ENCODE measurements at regions not wholly inside any gene's neighbourhood (a gene's known extent, or its start where the extent isn't known, plus 50 kb on each side); places are given as distances from the start of the nearest gene placed in this dataset.

DNA sequence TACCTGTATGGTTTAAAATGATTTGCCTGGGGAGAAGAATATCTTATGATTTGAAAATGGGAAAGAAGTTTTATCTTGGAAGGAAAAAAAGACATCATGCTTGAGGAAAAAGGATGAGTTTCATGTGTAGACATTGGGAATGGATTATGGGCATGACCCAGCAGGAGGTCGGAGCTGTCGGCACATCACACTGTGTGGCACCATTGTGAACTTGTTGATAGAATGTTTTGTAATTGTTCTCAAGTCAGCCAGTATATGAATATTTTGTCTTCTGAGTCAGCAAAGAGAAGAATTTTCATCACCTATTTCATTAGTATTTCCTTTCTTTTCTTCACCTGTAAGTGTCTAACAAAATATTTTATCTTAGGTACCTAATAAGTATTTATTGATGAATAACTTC lies 60.0 kb upstream of the HMGA2 start:
- DNase-seq (ENCODE audit: low read depth in 2 of 2), result no peak

DNA sequence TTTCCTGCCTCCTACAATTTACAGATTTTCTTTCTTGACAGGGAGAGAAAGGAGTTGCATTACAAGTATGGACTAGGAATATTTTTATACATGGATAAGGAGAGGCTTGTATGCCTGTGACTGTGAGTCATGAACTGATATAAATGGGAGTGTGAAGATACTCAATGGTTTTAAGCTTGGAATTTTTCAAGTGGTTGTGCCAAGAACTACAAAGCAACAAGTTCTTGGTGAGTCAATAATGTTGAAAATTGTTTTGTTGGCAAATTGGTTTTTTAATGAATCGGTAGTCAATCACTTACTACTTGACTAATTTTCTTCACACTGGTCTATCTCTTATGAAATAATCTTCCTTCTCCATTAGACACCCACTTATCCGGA lies 58.9 kb upstream of the HMGA2 start:
- peak in 1 of 2 donors; percentile 32 for DNase-seq (ENCODE audit: low read depth in 2 of 2)

DNA sequence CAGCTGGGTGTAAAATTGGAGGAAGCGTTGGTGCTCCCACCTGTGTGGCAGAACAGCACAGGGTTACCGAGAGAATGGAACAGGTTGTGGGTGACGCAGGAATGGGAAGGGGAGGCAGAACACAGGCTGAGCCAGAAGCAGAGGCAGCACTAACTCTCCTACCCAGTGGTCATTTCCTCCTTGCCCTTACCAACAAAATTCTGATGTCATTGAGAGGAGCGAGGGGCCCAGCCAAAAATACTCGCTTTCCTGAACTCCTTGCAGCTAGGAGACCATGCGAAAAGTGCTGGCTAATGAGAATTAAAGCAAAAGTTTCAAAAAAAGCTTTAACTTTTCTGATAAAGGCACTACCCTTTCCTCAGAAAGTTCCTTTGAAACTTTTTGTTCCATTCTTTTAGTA lies 54.4 kb upstream of the HMGA2 start:
- DNase-seq (ENCODE audit: low read depth in 2 of 2), result no peak
